ENCODE measurements at regions not wholly inside any gene's neighbourhood (a gene's known extent, or its start where the extent isn't known, plus 50 kb on each side); places are given as distances from the start of the nearest gene placed in this dataset.

GRCh38 chrX:25646156-25646555, 492.0 kb upstream of the MAGEB18 start:
- TF ChIP-seq, protein P1, sequence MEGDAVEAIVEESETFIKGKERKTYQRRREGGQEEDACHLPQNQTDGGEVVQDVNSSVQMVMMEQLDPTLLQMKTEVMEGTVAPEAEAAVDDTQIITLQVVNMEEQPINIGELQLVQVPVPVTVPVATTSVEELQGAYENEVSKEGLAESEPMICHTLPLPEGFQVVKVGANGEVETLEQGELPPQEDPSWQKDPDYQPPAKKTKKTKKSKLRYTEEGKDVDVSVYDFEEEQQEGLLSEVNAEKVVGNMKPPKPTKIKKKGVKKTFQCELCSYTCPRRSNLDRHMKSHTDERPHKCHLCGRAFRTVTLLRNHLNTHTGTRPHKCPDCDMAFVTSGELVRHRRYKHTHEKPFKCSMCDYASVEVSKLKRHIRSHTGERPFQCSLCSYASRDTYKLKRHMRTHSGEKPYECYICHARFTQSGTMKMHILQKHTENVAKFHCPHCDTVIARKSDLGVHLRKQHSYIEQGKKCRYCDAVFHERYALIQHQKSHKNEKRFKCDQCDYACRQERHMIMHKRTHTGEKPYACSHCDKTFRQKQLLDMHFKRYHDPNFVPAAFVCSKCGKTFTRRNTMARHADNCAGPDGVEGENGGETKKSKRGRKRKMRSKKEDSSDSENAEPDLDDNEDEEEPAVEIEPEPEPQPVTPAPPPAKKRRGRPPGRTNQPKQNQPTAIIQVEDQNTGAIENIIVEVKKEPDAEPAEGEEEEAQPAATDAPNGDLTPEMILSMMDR (IDR thresholded peaks at IDR 0.05), result no peak

- TF ChIP-seq, protein P1 (IDR thresholded peaks at IDR 0.05), result no peak
These were observed 489.4 kb upstream of the MAGEB18 start for GRCh38 chrX:25648790-25649189.

DNA sequence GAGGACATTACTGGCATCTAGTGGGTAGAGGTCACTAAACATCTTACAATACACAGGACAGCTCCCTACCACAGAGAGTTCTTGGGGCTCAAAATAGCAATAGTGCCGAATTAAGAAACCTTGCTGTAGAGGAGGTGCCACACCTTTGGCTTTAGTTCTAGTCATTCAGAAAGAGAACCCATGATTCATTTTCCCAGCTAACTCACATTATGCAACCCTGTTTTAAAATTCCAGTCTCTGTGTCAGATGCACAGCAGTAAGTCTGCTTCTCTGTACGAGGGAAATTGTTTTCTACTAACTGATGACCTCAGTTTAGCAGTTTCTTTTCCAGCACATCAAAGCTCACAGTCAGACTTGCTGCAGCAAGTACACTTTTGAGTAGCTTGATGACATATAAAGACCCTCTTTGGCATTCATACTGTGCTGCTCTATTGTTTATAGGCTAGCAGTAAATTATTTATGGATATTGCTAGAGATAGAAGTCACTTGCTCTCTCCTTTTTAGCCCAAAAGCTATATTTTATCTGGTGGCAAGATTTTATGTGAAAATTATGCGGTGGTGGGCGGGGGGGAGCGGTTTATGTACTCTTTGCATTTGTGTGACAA, 487.8 kb upstream of the MAGEB18 start:
- TF ChIP-seq, protein P1 (IDR thresholded peaks at IDR 0.05), result no peak

GRCh38 chrX:25659317-25659716, 478.8 kb upstream of the MAGEB18 start:
- TF ChIP-seq, protein P1 (IDR thresholded peaks at IDR 0.05), result no peak

- TF ChIP-seq, protein P1 (IDR thresholded peaks at IDR 0.05), result no peak
These were observed 474.4 kb upstream of the MAGEB18 start for GRCh38 chrX:25663701-25664100.

GRCh38 chrX:25665431-25665830, 472.7 kb upstream of the MAGEB18 start:
- TF ChIP-seq, protein P1 (IDR thresholded peaks at IDR 0.05), result no peak

DNA sequence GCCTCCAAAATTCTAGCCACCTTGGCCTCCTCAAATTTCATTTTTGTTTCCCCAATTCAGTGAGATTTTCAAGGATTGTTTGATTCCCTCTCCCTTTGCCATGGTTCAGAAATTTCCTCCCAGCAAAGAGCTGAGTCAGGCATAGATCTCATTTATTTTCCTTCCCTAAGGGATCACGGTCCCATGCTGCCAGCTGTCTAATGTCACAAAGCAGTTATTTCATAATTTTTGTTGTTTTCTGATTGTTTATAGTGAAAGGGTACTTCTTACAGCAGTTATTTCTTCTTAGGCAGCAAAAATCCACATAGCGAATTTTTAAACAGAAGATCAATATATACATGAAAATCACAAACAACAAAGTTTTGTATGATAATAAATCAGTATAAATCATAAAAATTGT, 470.5 kb upstream of the MAGEB18 start:
- TF ChIP-seq, protein P1 (IDR thresholded peaks at IDR 0.05), result no peak

DNA sequence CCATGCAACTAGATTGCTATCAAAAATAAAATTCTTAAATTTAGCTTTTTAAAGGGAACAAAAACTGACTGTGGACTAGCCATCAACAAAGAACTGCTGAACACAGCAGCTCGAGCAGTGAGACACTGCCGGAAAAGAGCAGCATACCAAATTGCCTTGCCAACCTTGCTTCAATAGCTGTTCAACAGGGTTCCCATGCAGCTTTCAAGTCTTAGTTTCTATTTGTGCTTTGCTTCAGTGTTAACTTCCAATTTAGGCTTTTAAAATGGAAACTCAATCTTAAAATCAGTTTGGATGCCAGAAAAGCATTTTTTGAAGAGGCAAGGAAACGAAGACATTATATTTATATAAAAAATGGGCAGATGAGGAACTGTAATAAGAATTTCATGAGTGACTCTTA, 463.4 kb upstream of the MAGEB18 start:
- TF ChIP-seq, protein P1 (IDR thresholded peaks at IDR 0.05), result no peak

Data from LNCAP (cell line).